ENCODE measurements at regions not wholly inside any gene's neighbourhood (a gene's known extent, or its start where the extent isn't known, plus 50 kb on each side); places are given as distances from the start of the nearest gene placed in this dataset.

GRCh38 chr5:103674251-103674650, 111.7 kb upstream of the NUDT12 start:
- H3K9me3 Mint-ChIP-seq = peaks cover 4% of the 10 kb centered on the region
- TF ChIP-seq, protein P1, sequence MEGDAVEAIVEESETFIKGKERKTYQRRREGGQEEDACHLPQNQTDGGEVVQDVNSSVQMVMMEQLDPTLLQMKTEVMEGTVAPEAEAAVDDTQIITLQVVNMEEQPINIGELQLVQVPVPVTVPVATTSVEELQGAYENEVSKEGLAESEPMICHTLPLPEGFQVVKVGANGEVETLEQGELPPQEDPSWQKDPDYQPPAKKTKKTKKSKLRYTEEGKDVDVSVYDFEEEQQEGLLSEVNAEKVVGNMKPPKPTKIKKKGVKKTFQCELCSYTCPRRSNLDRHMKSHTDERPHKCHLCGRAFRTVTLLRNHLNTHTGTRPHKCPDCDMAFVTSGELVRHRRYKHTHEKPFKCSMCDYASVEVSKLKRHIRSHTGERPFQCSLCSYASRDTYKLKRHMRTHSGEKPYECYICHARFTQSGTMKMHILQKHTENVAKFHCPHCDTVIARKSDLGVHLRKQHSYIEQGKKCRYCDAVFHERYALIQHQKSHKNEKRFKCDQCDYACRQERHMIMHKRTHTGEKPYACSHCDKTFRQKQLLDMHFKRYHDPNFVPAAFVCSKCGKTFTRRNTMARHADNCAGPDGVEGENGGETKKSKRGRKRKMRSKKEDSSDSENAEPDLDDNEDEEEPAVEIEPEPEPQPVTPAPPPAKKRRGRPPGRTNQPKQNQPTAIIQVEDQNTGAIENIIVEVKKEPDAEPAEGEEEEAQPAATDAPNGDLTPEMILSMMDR (IDR thresholded peaks at IDR 0.05) = no peak
- no peak overlapping the region for H3K27ac Mint-ChIP-seq
- DNase-seq (no peak), ATAC-seq (ENCODE audit: low read depth) (no peak)
- no peaks in the 10 kb centered on the region for H3K4me1 Mint-ChIP-seq
- POLR2A ChIA-PET = no interaction called here
- no peaks in the 10 kb centered on the region for H3K27me3 Mint-ChIP-seq
- no peak overlapping the region for H3K4me3 Mint-ChIP-seq
- no peaks in the 10 kb centered on the region for H3K36me3 Mint-ChIP-seq (ENCODE audit: low read depth)
- CTCF ChIA-PET = no interaction called here
- intact Hi-C loops (cut with micrococcal nuclease) = no loop called here

DNA sequence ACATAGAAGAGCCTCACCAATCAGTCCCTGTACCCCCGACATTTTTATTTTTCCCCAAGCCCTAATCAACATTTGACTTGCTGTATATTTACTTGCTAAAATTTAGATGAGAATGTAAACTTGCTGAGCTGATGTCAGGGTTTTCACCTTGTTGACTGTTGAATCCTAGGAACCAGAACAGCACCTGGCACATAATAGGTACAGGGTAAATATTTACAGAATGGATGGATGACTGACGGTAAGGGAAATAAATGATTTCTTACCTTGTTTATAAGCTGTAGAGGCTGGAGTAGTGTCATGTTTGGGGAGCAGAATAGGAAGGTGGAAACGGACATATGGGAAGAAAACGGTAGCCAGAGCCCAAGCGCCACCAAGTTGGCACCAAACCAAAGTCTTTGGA, 107.0 kb upstream of the NUDT12 start:
- no peak overlapping the region for H3K4me3 Mint-ChIP-seq
- peaks cover 4% of the 10 kb centered on the region for H3K9me3 Mint-ChIP-seq
- H3K36me3 Mint-ChIP-seq (ENCODE audit: low read depth) = no peaks in the 10 kb centered on the region
- ChIA-PET CTCF (no interaction called here), POLR2A (no interaction called here)
- no peaks in the 10 kb centered on the region for H3K27me3 Mint-ChIP-seq
- intact Hi-C loops (cut with micrococcal nuclease) = no loop called here
- TF ChIP-seq, protein P1 (IDR thresholded peaks at IDR 0.05) = no peak
- H3K27ac Mint-ChIP-seq = no peak overlapping the region
- DNase-seq = no peak
- ATAC-seq (ENCODE audit: low read depth) = no peak
- H3K4me1 Mint-ChIP-seq = no peaks in the 10 kb centered on the region

DNA sequence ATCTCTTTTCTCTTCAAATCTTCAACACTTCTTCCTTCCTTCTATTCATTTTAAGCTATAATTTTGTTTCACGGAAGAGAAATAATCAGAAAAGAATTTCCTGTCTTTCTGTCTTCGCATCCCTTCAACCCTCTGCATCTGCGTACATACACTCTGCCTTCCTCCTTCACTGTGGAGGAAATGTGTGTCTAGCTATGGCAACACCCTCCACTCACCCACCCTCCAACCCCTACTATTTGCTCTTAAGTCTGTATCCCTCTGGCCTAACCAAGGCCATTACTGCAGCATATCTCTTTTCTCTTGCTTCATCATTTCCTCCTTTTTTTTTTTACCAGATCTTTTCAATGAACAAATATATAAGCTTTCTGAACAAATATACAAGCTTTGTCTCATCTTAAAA, 105.7 kb upstream of the NUDT12 start:
- ATAC-seq (ENCODE audit: low read depth) (no peak), DNase-seq (no peak)
- POLR2A ChIA-PET = no interaction called here
- Mint-ChIP-seq H3K36me3 (ENCODE audit: low read depth) (no peaks in the 10 kb centered on the region), H3K9me3 (peaks cover 6% of the 10 kb centered on the region), H3K4me3 (no peak overlapping the region), H3K27ac (no peak overlapping the region), H3K4me1 (no peaks in the 10 kb centered on the region), H3K27me3 (no peaks in the 10 kb centered on the region)
- intact Hi-C loops (cut with micrococcal nuclease) = no loop called here
- TF ChIP-seq, protein P1 (IDR thresholded peaks at IDR 0.05) = no peak
- CTCF ChIA-PET = no interaction called here

DNA sequence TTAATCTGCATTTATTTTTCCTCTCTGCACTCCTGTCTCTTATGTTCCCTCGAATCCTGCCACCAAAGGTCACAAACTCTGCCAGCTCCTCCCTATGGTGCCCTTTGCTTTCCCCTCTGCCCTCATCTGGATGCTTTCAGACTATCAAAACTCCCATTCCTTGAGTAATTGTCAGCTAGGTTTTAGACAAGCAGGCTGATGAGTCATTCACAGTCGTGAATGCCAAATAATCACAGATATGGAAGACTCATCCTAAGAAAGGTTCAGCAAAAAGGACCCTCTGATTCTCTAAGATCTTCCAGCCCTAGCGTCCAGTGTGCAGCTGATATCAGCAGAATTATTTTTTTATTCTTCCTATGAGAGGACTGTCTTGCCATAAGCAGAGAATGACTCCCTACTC, 104.5 kb upstream of the NUDT12 start:
- H3K9me3 Mint-ChIP-seq = peaks cover 6% of the 10 kb centered on the region
- H3K36me3 Mint-ChIP-seq (ENCODE audit: low read depth) = no peaks in the 10 kb centered on the region
- ChIA-PET POLR2A (no interaction called here), CTCF (no interaction called here)
- TF ChIP-seq, protein P1 (IDR thresholded peaks at IDR 0.05) = no peak
- H3K27ac Mint-ChIP-seq = no peak overlapping the region
- H3K4me1 Mint-ChIP-seq = no peaks in the 10 kb centered on the region
- no peak overlapping the region for H3K4me3 Mint-ChIP-seq
- intact Hi-C loops (cut with micrococcal nuclease) = no loop called here
- ATAC-seq (ENCODE audit: low read depth) = no peak
- DNase-seq = no peak
- H3K27me3 Mint-ChIP-seq = no peaks in the 10 kb centered on the region

DNA sequence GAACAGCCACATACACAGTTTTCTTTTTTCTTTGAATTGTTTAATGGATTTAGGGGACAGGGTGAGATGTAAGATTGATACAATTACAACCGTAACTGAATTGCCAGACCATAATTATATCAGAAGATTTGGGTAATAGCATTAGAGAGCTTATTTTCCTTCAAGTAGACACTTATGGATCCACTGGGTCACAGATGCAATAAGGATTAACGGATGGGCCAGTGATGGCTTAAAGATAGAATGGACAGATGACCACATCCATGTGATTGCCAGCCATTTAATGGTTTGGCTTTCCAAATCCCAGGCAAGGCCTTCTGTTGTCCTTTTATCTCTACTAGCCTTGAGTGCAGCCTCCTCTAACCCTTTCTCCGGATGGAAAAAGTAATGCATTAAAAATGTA, 94.7 kb upstream of the NUDT12 start:
- ATAC-seq (ENCODE audit: low read depth) (no peak), DNase-seq (no peak)
- Mint-ChIP-seq H3K4me3 (no peak overlapping the region), H3K9me3 (peaks cover 2% of the 10 kb centered on the region), H3K27me3 (no peaks in the 10 kb centered on the region), H3K4me1 (no peaks in the 10 kb centered on the region), H3K36me3 (ENCODE audit: low read depth) (no peaks in the 10 kb centered on the region), H3K27ac (no peak overlapping the region)
- intact Hi-C loops (cut with micrococcal nuclease) = no loop called here
- ChIA-PET CTCF (no interaction called here), POLR2A (no interaction called here)
- TF ChIP-seq, protein P1 (IDR thresholded peaks at IDR 0.05) = no peak

All from activated B cell treated with CpG ODN at 0.5 μM for 24 hours (primary cell).